ENCODE measurements at regions not wholly inside any gene's neighbourhood (a gene's known extent, or its start where the extent isn't known, plus 50 kb on each side); places are given as distances from the start of the nearest gene placed in this dataset.

DNA sequence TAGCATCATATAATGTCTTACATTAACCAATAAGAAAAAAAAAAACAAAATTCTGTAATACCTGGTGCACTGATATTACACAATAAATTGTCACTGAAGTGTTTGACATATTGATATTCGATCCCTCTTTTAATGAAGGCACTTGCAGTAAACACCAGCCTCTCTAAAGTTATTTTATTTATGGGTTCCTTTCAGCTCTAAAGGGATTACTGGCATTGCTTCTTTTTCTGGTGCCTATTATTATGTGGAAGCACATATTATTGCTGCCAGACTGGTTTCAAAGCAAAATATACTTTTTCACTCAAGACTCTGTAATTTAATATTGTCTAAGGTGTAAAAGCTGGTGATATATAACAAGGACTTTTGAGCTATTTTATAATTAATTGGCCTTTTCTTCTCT is 1090.5 kb downstream of the TRHDE start:
- TF ChIP-seq, protein P1, sequence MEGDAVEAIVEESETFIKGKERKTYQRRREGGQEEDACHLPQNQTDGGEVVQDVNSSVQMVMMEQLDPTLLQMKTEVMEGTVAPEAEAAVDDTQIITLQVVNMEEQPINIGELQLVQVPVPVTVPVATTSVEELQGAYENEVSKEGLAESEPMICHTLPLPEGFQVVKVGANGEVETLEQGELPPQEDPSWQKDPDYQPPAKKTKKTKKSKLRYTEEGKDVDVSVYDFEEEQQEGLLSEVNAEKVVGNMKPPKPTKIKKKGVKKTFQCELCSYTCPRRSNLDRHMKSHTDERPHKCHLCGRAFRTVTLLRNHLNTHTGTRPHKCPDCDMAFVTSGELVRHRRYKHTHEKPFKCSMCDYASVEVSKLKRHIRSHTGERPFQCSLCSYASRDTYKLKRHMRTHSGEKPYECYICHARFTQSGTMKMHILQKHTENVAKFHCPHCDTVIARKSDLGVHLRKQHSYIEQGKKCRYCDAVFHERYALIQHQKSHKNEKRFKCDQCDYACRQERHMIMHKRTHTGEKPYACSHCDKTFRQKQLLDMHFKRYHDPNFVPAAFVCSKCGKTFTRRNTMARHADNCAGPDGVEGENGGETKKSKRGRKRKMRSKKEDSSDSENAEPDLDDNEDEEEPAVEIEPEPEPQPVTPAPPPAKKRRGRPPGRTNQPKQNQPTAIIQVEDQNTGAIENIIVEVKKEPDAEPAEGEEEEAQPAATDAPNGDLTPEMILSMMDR (optimal IDR thresholded peaks at IDR 0.05 in 1 of 3, IDR thresholded peaks at IDR 0.05 in 1 of 3, conservative IDR thresholded peaks at IDR 0.05 in 1 of 3; ENCODE audit: extremely low read depth in 1 of 3, insufficient read depth in 2 of 3, low read length in 3 of 3) = no peak
- TF ChIP-seq EZH2 (IDR thresholded peaks at IDR 0.05; ENCODE audit: low read length) = no peak

Measured in keratinocyte (primary cell).